GM18511 (cell line): ENCODE measurements at regions not wholly inside any gene's neighbourhood (a gene's known extent, or its start where the extent isn't known, plus 50 kb on each side); places are given as distances from the start of the nearest gene placed in this dataset.
A peak's percentile ranks its signal among the peaks of the same experiment; 100 is the strongest.
"Not testable (repeated sequence)": the region's sequence is repeated elsewhere in the genome, so short reads cannot be mapped to it uniquely, and the experiment has no call there.

Source experiments
- ATAC-seq: cut with Tn5 transposase; IDR thresholded peaks from one replicate; pipeline ENCODE4 v1.9.1; 2021; ENCODE audit warnings: mild to moderate bottlenecking, moderate library complexity; ENCODE audit not compliant: unreplicated experiment

DNA sequence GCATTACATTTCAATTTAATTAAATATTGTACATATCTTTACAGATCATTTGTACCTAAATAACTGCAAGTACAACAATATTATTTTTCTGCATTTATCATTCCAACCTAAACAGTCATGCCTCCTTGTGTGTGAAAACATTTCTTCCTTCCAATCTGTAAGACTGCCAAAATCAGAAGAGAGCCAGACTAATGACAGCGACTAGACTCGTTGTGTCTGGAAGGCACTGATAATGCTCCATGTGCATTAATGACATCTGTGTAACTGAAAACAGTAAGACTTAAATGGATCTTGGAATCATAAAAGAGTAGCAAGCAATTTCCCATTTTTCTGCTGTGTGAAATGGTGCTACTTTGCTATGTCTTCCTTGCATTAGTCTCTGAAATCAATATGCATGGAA is 278.0 kb upstream of the DSEL start:
- no peak for ATAC-seq

DNA sequence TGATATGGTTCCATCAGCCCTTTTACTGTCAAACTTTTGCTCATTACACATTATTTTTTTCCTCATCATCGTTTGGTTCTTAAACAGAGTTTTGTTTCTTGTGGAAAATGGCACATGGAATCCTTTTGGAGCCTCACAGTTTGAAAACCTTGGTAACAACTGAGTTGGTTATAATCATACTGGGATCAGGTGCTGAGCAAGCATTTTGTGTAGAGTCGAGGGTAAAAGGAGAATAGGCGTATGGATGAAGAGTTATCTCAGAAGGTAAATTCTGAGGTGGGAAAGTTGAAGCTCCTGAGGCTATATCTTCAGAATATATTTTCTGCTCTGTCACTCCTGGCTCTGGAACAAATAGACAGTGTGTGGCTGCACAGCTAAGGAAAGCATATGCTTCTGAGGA is 274.0 kb upstream of the DSEL start:
- no peak for ATAC-seq

DNA sequence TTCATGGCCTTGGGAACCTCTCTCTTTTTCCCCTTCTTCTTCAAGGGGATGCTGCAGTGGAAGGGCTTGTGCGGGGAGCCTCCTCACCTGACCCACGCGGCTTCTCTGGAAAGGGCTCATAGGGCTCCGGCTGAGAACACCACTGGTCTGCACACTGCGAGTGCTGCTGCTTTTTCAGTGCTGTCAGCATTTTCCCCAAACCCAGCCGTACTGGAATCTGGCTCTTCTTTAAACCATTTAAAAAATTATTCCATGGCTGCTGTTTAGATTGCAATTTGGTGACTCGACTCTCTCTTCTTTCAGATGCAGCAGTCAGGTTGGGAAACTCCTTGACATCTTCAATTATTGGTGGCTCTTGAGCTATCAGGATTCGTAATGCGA is 272.6 kb upstream of the DSEL start:
- no peak for ATAC-seq

DNA sequence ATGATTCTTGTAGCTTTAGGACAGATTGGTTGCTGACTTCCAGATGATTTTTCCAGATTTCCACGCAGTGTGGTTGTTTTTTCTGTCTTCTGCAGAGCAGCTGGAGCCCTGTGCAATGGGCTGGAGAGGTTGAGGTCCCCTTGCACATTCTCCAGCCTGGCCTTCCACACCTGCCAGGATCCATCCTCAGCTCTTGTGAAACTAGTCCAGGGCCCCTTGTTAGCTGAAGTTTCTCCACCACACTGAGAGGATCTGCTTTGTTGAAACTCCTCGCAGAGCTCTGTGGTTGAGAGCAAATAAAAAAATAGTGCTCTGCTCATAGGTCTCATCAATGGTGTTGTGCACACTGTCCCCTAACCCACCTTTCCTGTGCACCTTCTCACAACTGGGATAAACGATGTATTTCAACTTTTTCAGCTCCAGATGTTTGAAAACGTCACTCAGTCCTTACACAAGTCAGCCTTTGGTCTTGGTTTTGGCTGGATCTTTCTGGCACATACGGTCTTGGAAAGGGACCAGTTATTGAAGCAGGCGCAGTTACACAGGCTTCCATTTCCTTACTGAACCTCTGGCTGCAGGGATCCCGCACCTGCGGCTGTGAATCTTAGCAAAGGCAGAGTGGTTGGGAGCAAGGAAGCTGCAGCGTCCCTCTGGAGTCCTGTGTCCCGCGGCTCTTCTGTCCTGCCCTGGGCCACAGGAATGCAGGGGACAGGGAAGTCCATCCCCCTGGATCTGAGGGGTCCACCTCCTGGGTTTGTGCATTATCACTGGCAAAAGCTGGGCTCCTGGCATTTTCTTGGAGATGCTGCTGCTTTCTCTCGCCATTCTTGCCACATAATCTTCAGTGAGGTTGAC is 272.0 kb upstream of the DSEL start:
- no peak for ATAC-seq

DNA sequence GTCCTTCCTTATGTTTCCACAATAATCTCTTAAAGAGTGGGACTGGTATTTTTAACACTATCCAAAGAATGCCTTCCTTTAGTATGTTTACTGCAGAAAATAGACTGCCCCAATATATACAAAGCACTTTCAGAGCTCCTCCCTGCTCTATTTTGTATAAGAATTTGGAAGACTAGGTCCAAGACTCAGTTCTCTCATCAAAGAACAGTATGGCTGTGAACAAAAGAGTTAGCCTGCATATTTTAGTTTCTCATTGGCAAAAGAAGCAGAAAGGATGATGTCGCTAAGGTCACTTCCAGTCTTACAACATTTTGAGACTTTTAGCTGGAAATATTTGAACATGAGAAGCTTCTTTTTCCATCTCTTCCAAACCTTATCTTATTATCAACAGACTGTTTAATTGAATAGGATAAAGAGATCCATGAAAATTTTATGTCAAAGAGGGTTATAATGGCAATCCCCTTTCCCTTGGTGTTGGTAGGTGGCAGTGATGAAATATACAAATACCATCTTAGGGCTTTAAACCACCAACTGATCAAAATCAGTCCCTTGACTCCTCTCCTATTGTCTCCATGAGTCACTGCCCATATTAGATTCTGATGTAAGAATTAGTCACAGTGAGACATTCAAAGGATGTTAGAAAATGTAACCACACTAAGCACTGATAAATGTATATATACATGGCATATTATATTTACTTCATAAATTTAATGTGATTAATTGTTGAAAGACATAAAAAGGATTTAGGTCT is 266.9 kb upstream of the DSEL start:
- no peak for ATAC-seq

DNA sequence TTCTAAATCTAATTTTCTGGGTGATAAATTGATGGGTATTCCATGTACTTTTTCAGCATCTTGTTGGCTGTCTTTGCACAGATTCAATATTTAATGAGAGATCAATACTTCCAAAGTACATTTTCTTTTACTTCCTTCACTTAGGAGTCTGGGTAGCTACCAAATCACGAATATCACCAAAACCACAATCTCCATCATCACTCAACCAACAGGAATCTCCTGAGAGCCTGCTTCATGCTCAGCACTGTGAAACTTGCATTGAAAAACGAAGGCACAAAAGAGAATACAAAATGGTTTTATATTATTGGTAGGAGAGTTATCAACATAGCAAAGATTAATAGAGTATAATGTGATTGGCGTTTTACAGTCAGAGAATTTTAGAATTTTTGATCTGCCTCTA is 261.5 kb upstream of the DSEL start:
- no peak for ATAC-seq

DNA sequence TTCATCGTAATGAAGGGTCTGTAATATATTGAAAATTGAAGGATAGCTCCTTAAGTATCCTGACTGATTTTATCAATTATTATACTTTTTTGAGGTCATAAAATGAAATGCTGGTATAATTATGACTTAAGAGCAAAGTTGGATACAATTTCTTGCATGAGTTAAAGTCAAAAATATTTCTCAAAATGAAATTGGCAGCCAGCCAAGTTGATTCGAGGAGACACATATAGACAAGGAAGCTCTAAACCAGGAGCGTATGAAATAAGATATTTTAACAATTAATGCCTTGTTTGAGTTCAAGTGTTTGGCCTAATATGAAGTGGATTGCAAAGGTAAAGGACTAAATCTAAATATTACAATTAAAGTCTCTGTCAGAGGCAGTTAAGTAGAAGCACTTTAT is 260.4 kb upstream of the DSEL start:
- no peak for ATAC-seq

DNA sequence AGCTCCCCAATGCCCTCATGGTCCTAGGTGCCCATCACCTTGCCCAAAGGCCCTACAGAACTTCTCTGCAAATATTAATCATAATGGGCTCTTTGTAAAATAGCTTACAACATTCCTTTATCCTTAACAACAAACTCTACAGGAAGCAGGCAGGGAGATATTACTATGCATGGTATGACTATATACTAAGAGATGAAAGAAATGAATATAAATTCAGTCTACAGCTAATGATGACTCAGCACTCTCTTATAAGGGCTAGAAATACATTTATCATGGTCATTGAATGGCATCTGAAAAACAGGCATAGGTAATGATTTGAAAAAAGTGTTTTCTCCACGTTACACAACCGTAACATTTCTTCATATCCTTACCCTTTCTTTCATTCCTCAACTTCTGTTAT is 254.8 kb upstream of the DSEL start:
- ATAC-seq = no peak

DNA sequence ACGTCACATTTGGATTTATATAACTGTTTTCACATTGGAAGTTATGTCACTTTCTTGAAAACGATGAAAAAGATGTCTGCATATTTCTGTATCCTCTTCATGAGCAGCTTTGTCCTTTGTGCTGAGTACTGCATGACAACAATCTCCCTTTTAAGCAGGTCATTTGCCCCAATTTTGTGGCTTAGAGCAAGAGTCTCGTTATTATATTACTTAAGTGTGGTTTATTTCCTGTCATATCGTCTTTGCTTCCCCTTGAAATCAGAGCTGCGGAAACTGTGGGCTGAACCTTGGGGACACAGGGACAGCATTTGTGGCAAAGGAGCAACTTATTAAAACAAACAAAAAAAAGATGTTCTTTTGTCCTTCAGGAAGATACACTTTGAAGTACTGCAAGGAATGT is 254.0 kb upstream of the DSEL start:
- ATAC-seq = no peak

DNA sequence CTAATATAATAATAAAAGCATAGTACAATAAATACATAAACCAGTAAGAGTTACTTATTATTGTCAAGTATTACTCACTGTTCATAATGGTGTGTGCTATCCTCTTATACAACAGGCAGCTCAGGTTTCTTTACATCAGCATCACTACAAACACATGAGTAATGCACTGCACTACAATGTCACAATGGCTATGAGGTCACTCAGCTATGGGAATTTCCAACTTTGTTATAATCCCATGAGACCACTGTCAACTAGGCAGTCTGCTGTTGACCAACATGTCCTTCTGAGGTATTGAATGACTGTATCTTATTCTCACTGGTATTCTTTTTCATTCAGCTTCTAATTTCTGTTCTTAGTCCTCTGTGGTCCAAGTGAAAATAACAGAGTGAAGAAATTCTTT is 250.4 kb upstream of the DSEL start:
- peak; percentile 68 for ATAC-seq

DNA sequence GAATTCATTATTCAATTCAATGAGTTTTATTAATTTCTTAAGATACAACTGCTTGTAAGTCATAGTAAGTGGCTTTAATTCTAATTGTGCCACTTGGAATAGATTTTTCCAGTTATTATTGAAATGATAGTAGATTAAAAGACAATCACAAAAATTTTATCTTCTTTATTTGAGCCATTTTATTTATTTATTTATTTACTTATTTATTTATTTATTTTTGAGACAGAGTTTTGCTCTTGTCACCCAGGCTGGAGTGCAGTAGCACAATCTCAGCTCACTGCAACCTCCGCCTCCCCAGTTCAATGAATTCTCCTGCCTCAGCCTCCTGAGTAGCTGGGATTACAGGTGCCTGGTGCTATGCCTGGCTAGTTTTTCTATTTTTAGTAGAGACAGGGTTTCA is 235.7 kb upstream of the DSEL start:
- ATAC-seq = not testable (repeated sequence)

DNA sequence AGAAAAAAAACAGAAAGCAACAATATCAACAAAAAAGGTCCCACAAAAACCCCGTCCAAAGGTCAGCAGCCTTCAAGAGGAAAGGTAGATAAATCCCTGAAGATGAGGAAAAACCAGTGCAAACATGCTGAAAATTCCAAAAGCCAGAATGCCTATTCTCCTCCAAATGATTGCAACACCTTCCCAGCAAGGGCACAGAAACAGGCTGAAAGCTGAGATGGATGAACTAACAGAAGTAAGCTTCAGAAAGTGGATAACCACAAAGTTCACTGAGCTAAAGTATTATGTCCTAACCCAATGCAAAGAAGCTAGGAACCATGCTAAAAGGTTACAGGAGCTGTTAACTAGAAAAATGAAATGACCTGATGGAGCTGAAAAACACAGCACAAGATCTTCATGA is 226.4 kb upstream of the DSEL start:
- no peak for ATAC-seq

DNA sequence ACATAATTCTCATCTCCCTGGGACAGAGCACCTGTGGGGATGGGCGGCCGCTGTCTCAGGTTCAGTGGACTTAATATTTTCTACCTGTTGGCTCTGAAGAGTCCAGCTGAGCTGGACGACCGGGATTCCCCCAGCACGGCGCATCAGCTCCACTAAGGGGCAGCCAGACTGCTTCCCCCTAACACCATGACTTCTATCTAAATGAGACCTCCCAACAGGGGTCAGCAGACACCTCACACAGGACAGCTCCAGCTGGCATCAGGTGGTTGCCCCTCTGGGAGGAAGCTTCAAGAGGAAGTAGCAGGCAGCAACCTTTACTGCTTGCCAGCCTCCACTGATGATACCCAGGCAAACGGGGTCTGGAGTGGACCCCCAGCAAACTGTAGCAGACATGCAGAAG is 226.0 kb upstream of the DSEL start:
- ATAC-seq = no peak

DNA sequence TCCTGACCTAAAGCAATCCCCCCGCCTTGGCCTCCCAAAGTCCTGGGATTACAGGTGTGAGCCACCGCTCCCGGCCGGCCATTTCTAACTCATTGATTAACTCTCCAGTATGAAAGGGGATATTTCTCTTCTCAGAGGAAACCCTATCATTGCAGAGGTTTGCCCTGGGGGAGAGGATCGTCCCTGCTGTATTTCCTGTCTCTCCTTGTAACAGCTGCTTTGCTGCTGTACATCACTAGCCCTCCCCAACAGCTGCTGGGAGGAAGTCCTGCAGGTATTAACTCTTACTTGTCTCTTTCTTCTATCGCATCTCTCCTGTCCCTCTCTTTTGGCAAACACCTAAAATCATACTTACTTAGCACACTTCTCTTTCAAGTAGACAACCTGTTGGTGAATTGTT is 219.0 kb upstream of the DSEL start:
- ATAC-seq = no peak

DNA sequence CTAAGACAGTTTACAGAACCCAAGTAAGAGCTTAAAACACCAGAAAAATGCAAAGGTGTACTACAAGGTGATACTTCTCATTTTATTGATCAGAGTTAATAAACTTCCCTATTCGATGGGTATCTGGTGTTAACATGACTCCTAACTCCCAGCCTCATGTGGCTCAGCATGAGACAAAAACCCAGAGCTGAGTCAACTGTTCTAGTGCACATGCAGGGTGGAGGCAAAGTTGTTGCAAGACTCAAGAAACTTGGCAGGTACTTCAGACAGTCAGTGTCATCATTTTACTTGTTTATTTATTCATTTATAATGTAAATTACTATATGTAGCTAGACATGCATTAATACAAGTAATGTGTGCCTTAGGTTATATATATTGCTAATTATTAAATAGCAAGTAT is 216.6 kb upstream of the DSEL start:
- no peak for ATAC-seq

DNA sequence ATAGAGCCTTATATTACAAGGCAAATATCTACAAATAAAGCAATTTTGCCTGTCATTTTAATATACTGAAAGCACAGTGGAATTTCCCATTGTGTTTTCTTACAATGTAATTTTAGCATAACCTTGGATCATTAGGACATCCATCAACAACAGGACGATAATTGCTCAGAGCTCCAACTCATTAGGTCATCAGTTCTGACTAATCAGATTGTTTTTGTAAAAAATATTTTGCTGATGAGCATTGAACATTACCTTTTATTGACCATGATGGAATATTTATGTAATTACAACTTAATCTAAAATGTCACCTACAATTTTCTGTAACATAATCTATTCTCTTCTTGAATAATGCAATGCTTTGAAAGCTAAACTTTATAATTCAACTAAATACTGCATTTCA is 215.3 kb upstream of the DSEL start:
- ATAC-seq = no peak

DNA sequence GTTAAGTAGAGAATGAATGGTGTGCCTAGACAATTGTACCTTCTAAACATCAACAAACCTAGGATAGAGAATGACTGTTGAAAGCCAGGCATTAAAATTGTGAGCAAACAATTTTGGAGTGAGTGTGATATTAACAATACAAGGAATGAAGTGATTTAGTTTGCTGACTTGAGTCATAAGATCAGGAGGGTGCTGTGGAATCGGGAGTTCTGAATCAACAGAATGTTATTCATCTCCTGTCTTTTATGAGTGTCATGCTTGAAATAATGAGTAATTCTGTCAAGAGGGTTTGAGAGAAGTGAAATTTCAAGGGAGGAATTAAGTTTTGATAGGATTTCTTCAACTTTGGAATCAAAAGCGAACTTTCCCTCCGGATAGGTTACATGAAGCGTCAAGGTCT is 214.4 kb upstream of the DSEL start:
- no peak for ATAC-seq

DNA sequence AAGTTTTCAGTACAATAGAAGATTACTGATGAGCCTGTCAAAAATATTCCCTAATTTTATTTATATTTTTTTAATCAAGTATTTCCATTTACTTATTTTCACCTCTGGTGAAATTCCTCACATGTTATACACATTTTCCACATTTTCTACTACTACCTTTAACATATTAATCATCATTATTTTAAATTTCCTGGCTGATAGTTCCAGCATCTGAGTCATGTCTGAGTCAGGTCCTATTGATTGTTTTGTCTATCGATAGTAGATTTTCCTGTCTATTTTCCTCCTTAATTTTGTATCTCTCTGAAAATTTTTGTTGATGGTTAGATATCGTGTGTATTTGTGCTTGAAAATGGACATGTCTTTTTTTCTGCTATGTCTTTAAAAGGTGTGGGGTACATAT is 211.8 kb upstream of the DSEL start:
- ATAC-seq = no peak

DNA sequence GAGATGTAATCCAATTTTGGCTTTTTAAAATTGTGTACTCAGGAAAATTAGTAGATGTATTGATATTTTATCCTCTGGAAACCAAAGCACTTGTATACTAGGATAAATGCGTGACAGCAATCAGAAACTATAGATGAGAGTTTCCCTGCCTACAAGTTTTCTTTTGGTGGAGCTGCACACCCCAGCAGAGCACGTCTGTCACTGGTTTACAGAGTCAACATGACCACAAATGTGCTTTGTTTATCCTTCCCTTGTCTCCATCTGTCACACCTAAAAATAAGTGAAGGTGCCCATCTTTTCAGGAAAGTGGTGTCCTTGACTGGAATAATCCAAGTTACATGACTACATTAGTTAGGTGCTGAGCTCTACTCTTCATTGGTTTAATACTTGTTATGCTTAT is 210.4 kb upstream of the DSEL start:
- peak; percentile 67 for ATAC-seq

DNA sequence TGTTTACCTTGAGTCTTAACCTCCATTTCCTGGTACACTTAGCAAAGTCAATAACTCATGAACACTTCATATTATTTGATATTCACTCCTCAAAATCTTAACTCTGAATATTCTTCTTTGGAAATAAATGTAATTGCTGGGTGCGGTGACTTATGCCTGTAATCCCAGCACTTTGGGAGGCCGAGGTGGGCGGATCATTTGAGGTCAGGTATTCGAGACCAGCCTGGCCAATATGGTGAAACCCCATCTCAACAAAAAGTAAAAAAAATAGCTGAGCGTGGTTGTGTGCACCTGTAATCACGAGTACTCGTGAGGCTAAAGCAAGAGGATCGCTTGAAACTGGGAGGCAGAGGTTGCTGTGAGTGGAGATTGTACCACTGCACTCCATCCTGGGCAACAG is 201.3 kb upstream of the DSEL start:
- ATAC-seq = no peak

DNA sequence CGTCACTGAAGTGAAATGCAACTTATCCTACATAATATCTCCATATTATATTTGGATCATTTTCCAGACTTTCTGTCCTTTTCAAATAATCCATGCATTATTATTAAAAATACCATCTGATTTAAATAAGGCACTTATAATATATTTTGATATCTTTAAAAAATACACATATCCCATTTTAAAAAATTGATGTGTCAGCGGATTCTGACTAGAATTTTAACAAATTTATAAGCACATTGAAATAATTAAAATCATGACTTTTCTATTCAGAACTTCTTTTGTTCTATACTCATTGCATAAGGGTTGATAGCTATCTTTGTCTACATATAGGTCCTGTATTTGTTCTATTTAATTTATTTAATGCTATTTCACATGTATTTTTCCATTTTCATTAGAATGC is 199.0 kb upstream of the DSEL start:
- no peak for ATAC-seq

DNA sequence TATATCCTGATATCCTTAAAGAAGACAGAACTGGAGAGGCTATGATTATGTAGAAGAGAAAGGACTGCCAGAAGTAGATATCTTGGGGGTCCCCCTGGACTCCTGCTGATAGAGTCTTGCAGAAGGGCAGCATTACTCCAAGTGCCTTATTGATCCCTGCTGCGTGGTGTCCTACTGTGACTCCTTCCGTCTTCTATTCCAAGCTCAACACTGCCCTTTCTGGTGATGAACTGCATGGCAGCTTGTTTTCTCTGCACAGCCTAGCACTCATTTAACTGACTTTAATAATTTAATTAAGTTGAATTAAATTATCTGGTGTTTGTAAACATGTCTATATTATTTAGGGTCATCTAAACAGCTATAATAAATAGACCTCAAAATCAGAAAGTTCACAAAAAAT is 194.1 kb upstream of the DSEL start:
- ATAC-seq = peak; percentile 78

DNA sequence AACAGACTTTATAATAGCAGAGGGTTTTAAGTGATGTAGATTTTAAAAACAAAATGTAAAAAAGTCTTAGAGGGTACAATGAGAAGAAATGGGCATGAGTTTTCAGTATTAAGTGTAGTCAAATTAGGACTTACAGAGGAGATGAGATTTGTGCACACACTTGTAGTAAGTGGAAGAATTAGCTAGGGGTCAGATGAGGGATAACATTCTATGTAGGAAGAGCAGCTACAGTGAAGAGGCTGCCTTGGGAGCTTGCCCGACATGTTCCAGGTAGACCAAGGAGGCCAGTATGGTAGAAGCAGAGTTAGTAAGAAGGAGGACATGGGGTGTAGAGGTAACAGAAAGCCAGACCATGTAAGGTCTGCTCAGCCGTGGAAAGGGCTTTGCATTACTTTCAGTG is 189.2 kb upstream of the DSEL start:
- ATAC-seq = no peak
